ENCODE measurements at regions not wholly inside any gene's neighbourhood (a gene's known extent, or its start where the extent isn't known, plus 50 kb on each side); places are given as distances from the start of the nearest gene placed in this dataset.

DNA sequence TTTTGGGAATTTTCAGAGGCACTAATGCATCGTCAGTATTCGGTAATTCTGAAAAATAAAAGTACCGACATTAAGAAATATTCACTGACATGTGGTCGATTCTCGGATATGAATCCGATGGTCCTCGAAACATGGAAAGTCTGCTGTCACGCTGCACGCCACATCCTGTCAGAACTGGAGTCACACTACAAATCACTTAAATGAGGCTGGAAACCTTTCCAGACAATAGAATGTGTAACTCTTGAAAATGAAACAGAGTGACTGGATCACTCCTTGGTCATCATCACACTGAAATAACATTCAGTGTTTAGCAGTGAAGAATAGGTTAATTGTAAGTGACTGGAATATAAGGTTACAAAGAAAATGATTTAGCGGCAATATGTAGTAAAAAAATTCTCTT lies 620.1 kb upstream of the ADAMTS5 start:
- DNase-seq (ENCODE audit: low read depth in 2 of 2), result no peak

DNA sequence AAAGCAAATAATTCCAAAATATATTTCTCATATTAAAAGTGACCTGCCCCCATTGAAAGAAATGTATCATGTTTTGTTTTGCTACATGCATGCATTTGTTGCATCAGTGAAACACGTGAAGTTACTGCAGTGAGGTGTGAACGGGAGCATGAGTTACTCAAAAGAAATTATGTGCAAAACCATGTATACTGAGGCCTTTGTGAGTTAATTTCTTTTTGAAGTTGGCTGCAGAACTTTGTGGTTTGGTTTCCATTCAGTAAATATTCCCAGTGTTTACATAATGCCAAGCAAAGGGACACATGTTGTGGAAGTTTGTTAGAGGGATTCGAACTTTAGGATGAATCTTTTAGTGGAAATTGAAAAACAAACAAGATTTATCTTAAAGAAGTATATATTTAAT lies 619.4 kb upstream of the ADAMTS5 start:
- no peak for DNase-seq (ENCODE audit: low read depth in 2 of 2)

DNA sequence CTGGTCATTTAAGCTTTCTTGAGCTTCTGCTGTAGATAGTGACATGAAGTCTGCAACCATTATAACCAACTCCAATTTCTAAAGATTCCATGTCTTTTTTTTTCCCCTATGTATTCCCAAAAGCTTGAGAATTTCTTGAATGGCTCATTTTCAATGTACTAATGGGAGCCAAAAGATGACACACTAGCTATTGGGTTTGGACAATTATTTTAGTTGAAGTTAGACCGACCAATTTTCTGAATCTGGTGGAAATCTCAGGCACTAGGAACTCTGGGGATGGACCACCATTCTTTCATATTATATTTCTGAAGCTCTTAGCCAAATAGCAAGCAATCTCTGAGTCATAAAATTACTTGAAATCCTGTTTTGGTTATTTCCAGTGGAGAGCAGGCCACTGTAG lies 617.4 kb upstream of the ADAMTS5 start:
- no peak for DNase-seq (ENCODE audit: low read depth in 2 of 2)

DNA sequence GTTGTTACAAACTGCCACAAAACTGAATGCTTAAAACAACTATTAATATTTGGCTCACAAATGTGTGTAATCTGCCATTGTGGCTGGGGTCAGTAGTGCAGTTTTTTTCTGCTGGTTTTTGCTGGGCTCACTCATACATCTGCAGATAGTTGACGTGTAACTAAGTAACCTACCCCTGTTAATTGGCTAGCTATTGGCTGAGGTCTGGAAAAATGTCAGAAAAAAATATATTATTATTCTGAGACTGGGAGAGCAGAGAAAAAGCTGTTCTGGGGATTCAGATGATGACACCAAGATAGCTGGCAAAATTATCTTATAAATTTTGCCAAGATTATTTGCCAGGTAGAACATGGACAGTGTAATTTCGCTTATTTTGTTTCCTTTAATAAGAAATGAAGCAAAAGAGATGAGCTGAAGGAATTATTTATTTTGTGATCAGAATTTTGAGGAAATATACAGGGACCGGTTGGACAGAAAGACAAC lies 616.1 kb upstream of the ADAMTS5 start:
- DNase-seq (ENCODE audit: low read depth in 2 of 2), result no peak

DNA sequence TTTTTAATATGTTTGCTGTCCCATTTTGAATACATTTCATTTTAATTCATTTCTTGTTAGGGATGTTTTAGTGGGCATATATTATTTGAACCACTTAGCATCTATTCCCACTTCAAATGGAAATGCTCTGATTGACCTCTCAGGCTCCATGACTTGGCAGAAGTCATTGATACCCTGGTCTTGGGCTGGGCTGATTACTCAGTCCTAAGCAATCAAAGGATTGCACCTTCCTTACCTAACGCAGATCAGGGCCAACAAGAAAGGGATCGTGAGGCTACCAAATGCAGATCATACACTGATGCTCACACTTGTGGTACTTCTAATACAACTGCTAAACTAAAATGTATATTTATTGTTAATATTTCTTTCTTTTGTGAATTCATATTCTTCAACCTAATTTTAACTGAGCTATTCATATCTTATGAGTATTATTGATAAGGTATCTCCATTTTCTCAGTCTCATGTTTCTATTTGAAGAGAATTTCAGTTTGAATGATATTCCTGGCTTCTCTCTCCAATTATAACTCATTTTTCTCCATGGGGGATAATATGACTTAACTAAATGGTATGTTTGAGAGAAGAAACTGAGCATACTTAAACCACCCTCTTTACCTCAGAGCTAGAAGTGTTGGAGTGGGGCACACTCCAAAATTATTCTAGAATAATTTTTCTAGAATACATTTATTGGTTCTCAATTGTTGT lies 615.5 kb upstream of the ADAMTS5 start:
- no peak for DNase-seq (ENCODE audit: low read depth in 2 of 2)

DNA sequence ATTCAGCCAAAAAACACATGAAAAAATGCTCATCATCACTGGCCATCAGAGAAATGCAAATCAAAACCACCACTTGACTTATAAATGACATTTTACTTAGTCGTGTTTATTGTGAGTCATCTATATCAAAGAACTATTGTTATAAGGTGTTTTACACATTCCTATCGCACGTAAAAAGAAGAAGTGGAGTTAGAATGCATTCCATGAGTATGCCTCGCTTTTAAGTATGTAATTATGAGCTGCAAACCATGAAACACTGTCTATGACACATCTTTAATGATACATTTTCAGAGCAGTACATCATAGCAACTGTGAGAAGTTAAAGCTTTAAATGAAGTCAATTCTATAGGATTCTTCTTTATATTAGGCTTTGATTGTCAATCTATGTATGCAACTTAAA lies 614.3 kb upstream of the ADAMTS5 start:
- no peak for DNase-seq (ENCODE audit: low read depth in 2 of 2)

DNA sequence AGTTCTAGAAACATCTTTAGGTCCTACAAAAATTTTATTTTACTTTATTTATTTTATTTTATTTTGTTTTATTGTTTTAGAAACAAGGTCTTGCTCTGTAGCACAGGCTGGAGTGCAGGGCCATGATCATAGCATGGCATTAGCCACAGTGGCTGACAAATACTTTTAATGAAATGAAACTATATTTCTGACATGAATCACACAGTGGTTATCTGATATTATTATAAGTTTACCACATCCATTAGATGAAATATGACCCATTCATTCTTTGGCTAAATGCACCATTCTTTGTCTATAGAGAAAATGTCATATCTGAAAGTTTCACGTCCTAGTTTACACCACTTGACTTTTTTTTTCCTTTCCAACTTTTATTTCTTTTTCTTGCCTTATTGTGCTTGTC lies 613.4 kb upstream of the ADAMTS5 start:
- DNase-seq (ENCODE audit: low read depth in 2 of 2), result no peak

DNA sequence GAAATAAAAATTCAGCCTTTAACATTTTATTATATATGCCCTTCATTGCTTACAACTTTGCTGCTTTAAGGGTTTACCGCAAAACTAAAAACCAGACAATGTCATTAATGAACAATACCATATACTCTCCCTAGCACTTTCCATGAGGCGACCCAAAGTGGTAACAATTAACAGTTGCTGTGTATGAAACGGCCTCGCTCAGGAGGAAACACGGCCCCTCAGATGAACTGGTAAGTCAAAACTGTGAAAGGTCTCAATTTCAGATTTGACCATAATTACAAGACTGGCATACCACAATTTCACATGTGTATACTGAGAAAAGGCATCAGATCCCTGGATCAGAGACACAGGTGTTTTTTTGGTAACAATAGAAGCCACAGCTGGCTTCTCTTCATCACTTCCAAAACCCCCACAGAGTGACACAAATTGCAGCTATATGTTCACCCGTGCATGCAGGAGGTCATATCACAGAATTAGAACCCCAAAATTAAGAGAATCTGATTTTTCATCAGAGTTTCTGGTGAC lies 611.9 kb upstream of the ADAMTS5 start:
- DNase-seq (ENCODE audit: low read depth in 2 of 2), result no peak

DNA sequence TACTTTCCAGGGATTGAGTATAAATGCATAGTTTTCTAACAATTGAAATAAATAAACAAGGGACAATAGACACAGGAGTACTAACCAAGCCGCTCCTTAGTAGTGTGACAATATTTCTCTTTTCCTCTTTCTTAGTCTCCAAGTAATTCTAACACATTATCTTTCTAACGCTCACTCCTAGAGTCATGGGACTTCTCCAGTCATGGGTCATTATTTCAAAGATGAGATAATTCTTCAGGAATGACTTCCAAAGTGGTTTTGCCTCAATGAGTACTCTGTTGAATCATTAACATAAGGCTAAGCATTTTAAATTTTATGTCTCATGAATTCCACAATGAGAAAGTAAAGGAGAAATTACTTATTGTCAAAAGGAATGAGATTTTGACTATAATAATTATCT lies 605.8 kb upstream of the ADAMTS5 start:
- no peak for DNase-seq (ENCODE audit: low read depth in 2 of 2)

DNA sequence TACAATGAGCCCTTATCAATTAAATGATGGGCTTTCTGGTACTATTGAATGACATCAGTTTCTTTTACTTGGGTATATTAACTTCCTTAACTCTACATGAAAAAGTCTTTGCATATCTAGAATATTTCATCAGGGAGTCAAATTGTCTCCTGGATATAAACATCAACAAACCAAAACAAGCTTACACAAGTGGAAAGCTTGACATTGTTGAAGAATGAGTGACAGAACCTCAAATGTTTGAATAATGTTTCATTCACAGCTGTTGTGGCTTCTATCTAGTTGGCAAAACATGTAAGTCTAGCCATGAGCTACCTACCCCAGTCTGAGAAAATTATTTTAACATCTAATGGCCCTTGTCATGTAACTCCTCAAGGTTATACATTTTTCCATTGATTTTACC lies 604.8 kb upstream of the ADAMTS5 start:
- no peak for DNase-seq (ENCODE audit: low read depth in 2 of 2)

DNA sequence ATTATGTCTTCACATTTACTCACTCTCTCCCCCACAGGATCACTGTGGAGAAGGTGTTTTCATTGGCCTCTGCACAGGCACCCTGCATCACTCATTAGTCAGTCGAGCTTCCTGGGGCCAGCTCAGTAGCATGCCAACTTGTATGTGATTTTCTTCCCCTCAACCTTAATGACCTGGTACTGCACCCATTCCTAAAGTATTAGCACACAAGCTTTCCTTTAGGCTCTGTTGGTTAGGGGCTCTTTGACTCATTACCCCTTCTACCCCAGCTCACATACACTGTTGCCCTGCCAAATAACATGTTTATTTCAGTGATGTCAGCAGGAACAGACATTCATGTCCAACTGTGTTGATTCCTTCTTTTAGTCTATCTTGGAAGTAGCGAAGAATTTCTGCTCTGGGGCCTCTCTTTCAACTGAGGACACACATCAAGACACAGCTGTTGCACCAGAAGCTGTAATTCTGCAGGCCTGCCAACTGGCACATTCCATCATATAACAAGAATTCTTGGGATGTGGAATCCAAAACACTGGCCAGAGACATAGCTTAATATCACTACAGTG lies 603.5 kb upstream of the ADAMTS5 start:
- no peak for DNase-seq (ENCODE audit: low read depth in 2 of 2)

DNA sequence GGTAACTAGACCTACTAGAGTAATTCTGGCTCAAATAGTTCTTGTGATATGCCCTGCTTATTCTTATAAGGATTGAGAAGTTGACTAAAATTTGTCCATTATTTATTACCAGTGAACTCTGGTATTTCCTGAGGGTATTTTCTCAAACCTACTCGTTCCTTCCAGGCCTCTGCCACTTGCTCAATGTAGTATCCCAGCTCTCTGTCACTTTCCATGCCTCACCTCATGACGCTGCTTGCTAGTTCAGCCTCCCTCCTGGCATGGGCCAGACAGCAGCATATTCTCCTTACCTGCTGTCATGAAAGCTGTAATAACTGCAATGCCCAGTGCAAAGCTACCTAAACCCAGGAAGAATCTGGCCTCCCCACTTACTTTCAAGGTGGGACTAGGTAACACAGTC lies 602.9 kb upstream of the ADAMTS5 start:
- no peak for DNase-seq (ENCODE audit: low read depth in 2 of 2)

DNA sequence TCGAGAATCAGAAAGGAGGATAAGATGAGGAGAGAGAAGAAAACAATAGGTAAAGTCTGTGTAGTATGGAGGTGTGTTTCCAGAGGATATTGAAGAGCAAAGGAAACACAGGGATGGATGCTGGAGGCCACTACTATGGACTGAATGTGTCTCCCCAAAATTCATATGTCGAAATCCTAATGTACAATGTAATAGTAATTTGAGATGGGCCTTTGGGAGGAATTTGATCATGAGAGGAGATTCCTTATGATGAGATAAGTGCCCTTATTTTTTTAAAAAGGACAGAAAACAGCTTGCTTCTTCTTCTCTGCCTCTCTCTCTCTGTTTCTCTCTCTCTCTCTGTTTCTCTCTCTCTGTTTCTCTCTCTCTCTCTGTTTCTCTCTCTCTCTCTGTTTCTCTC lies 602.2 kb upstream of the ADAMTS5 start:
- no peak for DNase-seq (ENCODE audit: low read depth in 2 of 2)

DNA sequence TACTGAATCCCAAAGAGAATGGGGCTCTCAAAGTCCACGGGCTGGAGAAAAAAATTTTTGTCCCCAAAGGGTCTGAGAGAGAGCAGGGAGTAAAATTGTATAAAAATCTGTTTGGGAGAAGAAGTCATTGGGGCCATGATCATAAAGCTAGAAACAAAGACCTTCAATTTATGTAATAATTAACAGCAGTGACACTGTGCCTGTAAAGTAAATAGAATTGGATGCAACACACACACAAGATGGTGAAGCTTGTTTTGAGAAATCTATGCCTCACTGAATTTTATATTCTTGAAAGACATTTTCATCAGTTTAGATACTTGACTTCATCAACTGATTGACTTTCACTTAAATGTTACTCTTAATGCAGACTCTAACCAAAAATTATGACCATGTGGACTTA lies 600.5 kb upstream of the ADAMTS5 start:
- no peak for DNase-seq (ENCODE audit: low read depth in 2 of 2)

DNA sequence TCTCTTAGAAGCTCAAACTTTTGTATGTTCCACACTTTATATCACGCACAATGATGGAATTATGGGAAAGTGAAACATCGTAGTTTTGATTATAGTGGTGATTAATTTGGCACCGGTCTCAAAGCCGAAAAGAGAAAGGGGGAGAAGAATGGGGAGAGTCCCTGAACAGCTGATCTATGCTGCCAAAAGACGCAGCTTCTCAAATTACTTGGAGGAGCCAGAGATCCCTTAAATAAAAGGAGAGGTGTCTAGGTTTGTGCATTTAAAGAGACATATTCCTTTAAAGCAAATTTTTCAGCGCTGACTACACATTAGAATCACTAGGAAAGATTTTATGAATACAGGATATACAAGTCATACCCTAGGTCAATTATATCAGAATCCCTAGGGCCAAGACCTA lies 599.6 kb upstream of the ADAMTS5 start:
- DNase-seq (ENCODE audit: low read depth in 2 of 2), result no peak

DNA sequence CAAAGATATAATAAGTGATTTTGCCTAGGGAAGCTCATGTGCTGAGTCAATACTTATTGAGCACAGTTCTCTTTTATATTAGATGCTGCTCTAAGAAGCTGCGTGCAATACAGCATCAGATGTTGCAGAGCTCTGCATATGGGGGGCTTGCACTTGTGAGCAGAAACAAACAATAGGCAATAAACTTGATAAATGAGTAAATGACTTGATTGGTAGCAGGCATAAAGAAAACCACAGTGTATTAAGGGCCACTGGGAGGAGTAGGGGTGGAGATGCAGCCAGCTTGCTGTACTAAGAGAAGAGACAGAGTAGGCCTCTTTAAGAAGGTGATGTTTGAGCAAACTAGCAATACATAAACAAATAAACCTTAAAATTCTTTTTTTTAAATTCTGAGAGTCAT lies 598.5 kb upstream of the ADAMTS5 start:
- DNase-seq (ENCODE audit: low read depth in 2 of 2), result no peak

DNA sequence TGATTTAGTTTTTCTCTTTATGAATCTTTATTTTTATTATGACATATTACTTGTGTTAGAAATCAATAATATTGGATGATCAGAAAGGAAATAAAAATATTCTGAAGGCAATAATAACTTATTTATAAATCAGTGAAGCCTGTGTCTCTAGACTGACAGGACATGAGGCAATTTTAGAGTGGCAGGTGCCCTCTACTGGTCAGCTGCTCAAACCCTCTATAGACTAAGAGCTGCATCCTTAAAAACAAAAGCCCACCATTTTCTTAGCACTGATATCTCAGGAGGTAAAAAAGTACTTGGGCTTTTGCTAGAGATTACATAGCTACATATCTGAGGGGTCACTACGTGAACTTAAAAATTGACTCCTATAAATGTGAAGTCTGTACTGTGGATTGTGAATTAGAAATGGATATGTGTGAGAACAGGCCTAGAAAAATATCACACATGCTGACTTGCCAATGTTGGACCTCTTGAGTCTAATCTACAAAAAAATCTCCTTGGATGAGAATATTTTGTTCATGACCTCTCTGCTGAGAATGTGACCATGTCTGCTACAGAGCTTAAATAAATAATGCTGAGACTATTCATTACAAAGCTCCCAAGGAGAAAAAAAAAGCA lies 597.9 kb upstream of the ADAMTS5 start:
- peak in 1 of 2 donors; percentile 30 for DNase-seq (ENCODE audit: low read depth in 2 of 2)

DNA sequence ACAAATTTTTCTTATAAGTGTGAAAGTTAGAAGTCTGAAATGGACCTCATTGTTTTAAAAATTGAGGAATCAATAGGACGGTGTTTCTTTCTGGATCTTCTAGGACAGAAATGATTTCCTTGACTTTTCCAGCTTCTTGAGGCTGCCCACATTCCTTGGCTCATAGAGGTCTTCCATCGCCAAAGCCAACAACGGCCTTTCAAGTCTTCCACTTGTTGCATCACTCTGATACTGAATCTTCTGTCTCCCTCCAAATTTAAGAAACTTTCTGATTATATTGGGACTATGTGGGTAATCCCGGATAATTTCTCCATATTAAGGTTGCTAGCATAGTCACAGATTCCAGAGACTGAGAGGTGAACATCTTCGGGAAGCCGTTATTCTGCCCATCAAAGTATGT lies 595.4 kb upstream of the ADAMTS5 start:
- no peak for DNase-seq (ENCODE audit: low read depth in 2 of 2)

DNA sequence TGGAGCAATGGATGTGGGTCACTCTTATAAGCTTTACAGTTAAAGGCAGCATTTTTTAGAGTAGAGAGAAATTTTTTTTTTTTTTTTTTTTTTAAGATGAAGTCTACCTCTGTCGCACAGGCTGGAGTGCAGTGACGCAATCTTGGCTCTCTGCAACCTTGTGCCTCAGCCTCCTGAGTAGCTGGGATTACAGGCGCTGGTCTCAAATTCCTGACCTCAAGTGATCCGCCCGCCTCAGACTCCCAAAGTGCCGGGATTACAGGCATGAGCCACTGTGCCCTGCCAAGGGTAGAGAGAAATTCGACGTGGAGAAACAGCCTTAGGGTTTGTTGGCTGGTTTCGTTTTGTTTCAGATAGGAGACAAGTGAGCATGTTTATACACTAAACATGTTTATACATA lies 594.2 kb upstream of the ADAMTS5 start:
- no peak for DNase-seq (ENCODE audit: low read depth in 2 of 2)

DNA sequence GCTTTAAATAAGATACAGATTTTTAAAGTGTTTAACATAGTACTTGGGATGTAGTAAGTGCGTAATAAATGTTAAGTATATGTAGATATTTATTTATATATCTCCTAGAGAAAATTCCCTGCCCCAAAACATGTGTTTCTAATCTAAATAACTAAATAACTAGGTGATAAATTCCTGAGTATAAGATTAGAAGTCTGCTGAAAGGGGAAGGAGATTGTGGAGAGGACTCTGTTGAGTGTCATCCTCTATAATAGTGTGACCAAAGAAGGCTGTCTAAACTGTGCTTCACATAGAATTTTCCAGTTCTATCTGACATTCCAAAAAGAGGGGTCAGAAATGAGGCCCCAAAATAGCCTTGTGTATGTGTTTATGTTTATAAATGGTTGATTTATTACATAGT lies 590.5 kb upstream of the ADAMTS5 start:
- no peak for DNase-seq (ENCODE audit: low read depth in 2 of 2)

DNA sequence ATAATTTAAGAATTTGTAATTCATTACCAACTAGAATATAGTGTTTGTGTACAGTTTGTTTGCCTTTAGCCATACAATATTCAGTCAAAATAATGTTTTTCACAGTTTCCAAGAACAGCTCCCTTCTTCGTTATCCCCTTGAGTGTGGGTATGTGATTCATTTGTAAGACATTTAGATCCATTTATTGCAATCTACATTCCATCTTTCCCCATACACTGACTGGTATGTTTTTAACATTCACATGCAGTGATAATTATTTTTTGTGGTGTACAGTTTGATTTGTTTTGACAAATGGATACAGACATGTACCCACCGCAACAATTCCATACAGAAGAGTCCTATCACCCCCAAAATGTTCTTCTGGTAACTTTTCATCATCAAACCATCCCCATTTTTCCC lies 589.1 kb upstream of the ADAMTS5 start:
- DNase-seq (ENCODE audit: low read depth in 2 of 2), result no peak

DNA sequence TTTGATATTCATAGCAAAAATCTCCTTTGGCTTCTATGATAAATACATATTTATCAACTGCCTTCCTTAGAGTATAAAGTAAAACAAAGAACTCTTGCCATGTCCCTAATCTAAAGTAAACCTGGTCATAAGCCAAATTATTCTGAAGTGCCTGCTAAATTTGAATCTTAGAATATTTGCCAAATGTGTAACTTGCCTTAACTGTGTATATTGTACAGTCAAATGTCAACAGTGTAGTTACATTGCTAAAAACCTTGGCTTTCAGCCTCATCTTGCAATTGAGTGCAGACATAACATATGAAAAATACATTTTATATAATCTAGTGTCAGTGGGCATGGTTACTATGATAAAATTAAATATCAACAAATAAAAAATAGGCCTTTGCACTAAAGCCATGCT lies 583.4 kb upstream of the ADAMTS5 start:
- no peak for DNase-seq (ENCODE audit: low read depth in 2 of 2)

DNA sequence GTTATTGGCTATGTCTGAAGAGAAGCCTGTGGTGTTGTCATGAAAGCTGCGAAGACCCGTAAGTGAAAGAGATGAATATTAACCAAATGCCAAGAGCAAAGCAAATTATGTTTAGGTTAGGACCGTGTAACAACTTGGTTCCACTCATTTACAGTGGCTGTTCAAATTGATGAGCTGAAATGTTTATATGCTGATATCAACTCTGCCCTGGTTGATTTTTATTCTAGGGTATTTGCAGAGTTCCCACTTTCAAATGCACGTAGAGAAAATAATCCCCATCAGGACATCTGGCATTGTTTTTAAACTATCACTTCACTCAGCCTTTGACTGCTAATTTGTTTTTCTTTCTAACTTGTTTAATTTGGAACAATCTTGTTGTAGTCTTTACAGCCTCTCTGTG lies 581.6 kb upstream of the ADAMTS5 start:
- DNase-seq (ENCODE audit: low read depth in 2 of 2), result no peak

All from lung microvascular endothelial cell (primary cell).